HG03378 (cell line): ENCODE measurements at regions not wholly inside any gene's neighbourhood (a gene's known extent, or its start where the extent isn't known, plus 50 kb on each side); places are given as distances from the start of the nearest gene placed in this dataset.
"Not testable (repeated sequence)": the region's sequence is repeated elsewhere in the genome, so short reads cannot be mapped to it uniquely, and the experiment has no call there.

Experiments used
- ATAC-seq: cut with Tn5 transposase; IDR thresholded peaks from one replicate; pipeline ENCODE4 v1.9.1; 2021; ENCODE audit warnings: mild to moderate bottlenecking, moderate library complexity; ENCODE audit not compliant: unreplicated experiment

DNA sequence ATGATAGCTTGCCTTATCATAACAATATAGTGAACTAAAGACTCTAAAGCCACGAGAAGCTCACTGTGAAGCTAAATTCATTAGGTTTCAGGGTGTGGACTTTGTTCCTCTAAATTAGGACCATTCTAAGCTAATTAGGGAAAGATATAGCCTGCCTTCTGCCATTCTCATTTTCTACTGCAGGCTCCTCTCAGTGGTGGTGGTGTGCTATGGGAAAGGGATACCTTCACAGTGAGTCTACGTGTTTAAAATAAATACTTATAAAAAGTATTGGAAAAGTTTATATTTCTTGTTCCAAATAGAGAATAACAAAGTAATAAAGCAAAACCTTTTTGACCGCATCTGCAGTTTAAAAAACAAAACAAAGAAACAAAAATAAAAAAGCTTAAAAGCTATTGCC is 327.7 kb downstream of the PAPSS1 start:
- no peak for ATAC-seq

DNA sequence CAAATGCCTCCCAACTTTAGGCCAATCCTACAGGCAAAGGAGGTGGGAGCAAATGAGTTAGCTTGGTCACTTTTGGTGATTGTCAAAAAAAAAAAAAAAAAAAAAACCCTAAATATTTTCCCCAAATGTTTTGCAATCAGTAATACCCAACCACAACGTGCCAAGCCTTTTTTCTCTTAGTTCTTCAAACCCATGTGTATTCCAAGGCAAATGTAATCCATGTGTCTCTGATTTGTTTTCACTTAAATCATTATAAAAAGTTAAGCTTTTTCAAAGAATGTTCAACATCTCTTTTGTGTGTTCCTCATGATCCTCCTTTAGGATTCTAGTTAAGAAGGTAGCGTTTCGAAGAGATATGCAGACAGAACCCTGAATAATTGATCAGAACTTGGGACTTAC is 328.4 kb downstream of the PAPSS1 start:
- no peak for ATAC-seq

DNA sequence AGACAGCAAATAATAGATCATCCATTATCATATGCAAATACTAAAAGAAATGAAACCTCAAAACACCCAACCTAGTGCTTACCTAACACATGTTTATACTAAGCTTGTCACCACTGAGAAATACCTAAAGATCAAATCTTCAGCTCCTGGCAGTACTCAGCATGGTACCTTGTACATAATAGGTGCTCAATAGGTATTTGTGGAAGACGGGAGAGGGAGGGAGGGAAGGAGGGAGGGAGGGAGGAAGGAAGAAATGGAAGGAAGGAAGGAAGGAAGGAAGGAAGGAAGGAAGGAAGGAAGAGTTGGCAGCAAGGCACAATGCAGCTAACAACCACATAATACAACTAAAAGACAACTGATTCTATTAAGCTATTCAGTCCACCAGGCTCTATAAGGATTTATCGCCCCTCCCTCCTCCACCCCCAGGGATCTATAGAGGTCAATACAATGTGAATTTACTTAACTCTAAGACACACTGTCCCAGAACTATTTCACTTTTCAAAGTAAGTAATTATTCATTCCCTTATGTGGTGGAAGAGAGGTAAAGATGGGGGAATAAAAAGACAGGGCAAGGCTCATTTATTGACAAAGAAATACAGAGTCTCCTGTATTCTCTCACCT is 328.9 kb downstream of the PAPSS1 start:
- ATAC-seq: no peak

DNA sequence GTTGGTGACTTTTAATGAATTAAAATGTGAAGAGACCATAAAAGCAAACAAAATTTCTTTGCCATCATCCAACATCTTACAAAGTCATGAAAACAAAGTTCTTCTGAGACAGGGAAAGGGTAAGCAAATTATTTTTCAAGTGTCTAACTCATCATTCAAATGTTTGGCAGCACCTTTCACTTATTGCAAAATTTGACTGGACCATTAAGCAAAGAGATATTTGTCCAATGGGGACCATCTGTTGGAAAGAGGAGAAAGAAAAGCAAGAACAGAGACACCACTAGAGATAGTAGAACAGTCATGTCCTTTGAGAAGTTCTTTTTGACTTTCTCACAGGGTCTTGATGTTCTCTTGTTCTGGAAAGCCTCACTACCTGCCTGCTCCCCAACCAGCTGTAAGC is 330.1 kb downstream of the PAPSS1 start:
- ATAC-seq: no peak

DNA sequence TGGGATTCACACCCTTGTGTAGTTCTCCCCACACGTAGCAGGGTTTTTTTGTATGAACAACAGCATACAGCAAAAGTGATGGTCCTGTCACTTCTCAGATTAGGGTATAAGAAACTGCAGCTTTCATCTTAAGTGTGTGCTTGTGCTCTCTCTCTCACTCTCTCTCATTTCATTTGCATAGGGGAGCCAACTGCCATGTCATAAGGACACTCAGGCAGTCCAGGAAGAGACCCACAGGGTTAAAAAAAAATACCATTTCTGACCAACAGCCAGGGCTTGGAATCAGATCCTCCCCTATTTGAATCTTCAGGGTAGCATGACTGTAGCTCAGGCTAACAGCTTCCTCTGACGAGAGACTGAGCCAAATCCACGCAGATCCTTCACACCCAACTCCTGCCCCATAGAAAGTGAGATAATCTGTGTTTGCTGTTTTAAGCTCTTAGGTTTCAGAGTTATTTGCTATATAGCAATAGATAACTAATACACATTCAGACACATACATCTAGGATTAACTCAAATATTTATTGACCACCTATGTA is 331.2 kb downstream of the PAPSS1 start:
- no peak for ATAC-seq

DNA sequence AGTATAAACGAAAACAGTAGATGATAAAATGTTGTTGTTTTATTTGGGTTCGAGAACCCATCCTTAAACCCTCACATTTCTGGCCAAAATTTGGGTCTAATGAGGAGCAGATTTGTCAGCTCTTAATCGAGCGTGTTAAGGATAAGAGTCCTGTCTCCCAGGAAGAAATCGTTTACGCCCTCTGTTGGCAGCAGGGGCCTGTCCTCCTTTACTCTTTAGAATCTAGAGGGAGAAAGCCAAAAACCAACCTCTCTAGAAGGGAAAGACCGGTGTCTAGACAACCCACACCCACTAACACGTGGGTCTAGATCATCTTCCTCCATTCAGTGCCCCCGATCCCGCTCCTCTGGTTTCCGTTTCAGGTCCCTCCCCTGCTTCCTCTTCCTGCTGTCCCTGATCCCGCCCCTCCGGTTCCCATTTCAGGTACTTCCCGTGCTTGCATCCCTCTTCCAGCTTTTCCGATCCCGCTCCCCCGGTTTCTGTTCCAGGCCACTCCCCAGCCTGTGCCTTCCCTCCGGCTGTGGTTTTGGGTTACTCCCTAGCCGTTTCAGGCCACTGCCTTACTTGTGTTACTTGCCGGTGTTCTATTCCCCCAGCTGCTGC is 339.1 kb downstream of the PAPSS1 start:
- no peak for ATAC-seq

DNA sequence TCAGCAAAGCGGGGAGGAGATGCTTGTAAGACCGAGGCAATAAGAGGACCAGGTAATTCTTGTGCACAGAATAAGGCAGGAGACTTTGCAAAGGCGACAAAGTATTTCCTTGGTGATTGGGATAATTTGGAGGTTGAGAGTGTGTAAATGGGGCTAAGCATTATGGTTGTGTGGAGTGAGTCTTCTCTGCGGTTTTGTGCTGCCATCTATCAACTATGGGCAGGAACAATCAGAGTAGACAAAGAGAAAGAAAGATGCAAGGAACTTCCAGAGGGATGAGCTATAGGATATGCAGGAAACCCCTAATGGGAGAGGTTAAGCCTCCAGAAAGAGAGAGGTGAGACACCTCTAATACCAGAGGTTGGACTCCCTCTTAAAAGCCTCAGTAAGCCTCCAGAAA is 339.8 kb downstream of the PAPSS1 start:
- no peak for ATAC-seq

DNA sequence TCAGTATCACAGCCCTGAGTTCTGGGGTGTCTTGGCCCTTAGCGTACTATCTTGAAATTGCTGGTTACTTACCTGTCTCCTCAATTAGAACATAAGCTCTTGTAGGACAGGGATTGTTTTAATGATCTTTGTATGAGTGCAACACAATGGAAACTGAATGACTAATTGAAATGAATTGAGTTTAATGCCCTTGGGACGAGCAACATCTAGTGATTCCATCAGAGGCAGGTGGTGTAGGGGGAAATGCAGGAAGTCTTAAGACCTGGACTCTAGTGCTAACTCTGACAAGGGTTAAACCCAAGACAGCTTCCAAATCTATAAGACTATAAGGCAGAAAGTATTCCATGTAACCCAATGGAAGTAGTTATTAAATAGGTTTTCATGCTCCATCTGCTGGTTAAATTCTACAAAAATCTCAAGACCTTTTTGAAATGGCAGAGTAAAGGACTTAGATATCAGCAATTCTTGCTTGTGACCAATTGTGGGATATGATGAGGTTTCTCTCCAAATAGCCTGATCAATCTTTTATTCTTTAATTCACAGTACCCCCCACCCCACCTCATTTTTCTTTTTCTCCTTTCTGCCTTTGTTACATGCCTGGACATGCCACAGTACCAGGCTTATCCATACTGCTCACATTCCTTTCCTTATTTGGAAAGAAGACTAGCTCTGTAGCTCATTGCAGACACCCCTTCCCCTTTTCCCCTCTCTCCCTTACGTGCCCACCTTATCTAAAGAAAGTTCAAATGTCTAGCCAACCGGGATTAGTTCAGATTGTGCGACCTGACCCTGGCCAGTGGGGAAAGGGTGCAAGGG is 340.8 kb downstream of the PAPSS1 start:
- no peak for ATAC-seq

DNA sequence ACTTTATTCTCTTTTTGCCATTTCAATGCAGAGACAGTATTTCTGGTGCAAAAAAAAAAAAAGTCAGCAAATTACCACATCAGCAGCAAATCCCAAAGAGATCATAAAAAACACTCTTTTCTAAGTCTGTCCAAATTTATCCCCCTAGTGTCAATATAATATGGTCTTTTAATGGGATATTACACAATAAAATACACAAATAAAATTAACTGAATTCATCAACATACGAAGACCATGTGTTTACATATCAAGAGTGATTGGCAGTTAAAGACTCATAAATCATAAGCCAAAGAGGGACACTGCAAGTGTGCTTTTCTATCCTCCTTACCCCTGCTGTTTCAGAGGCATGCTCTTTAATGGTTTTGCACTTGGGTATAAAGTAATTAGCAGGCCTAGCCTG is 340.2 kb upstream of the DKK2 start:
- no peak for ATAC-seq

DNA sequence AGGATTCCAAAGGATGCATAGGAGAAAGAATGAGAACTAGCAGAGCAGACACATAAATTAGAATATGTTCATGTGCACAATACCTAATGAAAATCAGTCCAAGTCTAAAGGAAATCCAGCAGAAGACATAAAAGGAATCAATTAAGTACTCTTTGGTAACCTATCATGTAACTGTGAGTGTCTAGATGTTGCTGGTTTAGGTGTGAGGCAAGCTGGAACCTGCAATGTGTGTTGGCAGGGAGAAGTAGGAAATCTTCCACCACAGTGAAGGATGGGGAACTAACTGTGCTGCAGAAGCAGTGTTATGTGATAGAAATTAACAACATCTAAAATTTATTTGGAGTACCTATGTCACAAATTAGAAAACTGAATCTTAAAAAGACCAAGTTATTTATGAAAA is 330.8 kb upstream of the DKK2 start:
- no peak for ATAC-seq

DNA sequence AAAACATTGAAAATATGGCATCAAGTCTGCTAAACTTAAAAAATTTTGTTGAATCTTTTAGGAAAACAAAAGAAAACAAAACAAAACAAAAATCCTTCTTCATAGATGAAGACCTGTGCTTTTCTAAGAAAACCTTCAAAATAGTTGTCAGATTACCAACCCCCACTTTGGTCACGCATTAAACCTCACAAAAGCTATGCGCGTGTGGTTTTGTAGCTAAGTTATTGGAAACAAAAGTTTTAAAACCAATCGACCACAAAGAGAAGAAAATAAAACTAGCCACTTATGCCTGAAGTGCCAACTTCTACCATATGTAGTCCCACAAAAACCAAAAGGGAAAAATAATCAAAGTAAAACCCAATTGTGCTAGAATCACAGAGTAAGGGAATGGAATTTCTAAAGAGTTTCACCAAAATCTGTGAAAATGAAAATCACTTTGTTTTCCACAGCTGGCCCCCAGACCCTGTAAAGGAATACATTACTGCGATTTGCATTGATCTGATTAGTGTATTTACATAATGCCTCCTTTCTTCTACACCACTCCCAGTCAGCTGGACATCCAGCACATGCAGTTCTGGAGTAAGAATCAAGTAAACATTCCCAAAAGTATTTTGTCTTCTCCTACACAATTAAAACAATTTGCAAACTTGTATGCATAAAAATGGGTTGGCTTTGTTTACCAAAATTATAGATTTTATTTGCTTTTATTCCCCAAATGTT is 330.1 kb upstream of the DKK2 start:
- ATAC-seq: no peak

DNA sequence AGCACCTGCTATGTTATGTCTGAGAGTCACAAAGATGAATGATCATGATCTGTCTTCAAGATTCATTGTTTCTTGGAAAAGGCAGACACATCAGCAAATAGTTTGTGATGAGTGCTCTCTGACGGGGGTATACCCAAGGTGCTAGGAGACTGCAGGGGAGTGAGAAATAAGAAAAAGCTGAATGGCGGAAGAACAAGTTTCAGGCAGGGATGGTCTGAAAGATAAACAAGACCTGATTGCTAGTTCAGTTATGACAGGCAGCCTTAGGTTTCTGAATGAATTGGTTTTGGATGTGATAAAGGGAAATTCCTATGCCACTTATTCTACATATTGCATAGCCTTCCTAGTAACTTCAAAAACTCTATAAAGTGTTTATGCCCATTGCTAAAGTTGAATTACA is 327.0 kb upstream of the DKK2 start:
- no peak for ATAC-seq

DNA sequence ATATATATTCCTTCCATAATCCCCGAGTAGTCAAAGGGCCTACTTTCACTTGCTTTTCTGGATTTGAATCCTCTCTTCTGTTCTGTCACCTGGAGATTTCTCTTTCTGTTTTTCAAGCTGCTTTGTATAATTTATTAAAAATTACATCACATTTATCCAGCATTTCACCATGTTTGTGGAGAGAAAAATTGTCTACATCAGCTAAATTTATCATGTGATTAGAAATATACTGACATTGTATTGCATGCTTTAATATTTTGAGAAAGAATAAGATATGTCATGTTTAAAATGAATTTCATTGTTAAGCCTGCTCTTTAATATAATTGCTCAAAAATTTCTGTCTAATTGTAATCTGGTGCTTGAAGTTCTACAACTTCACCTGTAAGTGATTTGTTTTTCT is 323.1 kb upstream of the DKK2 start:
- no peak for ATAC-seq

DNA sequence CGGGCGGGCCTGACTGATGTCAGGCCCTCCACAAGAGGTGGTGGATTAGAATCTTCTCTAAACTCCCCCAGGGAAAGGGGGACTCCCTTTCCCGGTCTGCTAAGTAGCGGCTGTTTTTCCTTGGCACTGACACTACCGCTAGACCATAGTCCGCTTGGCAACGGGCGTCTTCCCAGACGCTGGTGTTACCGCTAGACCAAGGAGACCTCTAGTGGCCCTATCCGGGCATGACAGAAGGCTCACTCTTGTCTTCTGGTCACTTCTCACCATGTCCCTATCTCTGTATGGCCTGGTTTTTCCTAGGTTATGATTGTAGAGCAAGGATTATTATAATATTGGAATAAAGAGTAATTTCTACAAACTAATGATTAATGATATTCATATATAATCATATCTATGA is 318.2 kb upstream of the DKK2 start:
- not testable (repeated sequence) for ATAC-seq

DNA sequence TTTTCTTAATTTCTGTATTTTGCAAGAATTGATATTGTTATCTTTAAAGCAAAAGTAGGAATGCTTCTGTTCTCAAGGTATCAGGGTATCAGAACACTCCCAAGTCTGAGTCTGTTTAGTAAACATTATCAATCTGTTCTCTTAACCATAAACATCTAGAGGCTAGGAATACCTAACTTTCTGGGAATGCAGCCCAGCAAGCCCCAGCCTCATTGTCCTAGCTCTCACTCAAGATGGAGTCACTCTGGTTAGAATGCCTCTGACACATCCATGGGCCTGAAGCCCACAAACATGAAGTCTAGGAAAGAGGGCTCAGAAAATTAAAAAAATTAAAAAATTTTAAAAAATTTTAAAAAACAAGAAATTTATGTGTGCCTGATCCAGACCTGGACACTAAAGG is 315.1 kb upstream of the DKK2 start:
- ATAC-seq: no peak

DNA sequence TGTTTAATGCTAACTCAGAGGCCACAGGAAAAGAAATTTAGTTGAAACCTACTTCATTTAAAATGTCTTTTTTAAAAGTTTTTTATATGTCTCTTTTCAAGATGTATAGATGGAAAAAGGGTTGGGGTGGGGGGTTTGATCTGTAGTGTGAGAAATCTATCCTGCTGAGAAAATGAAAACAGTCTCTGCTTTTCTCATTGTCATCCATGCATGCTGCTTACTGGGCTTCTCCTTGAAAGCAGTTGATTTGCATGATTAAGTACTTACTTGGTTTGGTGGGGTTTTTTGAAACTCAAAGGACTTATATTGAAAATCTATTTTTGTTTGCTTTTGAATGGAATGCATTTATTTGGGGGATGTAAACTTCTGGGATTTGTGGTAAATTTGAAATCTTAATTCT is 313.6 kb upstream of the DKK2 start:
- ATAC-seq: no peak

DNA sequence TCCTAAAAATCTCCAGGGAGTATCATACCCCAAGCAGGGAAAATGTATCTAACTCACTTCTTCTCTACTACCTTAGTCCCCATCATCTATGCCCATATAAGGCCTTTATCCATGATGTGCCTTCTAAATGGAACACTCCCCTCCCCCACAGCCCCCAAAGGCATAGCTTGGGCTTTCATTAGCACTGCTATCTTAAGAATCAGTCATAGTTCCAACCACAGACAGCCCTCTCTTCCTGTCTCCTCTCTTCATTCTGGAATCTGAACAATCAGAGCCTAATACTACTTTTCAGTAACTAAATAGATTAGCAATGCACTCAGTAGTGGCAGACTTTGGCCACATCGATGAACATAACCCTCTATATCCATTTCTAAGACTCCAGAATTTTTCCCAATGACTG is 313.2 kb upstream of the DKK2 start:
- no peak for ATAC-seq

DNA sequence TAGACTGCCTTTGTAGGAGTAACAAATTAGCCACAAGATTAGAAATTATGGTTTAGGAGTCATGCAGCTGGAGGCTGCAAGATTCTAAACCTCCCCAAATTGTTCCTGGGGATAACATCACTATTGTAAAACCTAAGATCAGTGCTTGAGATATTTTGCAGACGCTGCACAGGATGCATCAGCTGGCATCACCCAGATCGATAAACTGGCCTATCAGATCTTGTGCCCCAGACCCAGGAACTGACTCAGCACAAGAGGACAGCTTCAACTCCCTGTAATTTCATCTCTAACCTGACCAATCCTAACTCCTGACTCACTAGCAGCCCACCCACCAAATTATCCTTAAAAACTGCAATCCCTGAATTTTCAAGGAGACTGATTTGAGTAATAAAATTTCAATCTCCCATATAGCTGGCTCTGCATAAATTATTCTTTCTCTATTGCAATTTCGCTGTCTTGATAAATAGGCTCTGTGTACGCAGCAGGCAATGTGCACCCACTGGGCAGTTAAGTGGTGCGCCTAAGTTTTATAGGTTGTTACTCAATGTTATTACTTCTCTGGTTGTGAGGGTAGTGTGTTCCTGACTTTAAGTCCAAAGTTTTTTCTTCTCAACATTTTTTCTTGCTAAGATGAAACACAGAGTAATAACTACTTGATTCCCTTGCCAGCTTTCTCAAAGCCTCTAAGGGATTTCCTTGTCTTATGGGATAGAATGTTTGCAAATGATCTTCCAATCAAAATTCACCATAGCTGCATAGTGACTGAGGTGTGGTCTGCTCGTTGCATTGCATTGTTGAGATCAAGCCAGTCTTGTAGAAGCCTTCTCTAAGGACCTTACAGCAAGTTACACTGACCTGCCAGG is 312.3 kb upstream of the DKK2 start:
- no peak for ATAC-seq

DNA sequence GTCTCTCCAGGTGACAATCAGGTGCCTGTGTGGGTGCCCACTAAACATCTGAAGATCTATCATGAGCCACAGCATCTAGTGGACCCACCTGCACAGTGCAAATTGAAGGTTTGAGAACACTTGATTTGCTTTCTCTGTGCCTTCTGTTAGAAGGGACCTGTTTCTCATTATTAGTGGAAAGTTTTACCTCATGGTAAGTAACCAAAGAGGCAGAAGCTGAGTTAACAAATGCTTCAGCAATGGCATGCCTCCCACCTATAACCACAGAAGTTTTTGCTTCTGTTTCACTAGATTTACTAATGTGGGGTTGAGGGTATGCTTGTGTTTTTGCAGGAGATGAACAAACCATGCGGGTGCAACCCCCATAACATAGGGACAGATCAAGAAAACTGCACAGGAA is 297.4 kb upstream of the DKK2 start:
- no peak for ATAC-seq

DNA sequence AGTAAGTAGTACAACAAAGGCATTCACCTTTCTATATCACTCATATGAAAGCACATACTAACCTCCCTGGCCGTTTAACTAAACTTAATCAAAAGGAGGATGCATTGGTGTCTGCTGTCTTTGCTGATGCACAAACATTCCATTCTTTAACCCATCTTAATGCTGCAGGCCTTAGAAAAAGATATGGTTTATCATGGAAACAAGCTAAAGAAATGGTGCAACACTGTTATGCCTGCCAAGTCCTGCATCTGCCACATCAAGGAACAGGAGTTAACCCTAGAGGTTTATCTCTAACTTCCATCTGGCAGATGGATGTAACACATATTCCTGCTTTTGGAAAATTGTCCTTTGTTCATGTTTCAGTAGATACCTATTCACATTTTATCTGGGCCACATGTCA is 296.5 kb upstream of the DKK2 start:
- ATAC-seq: not testable (repeated sequence)

DNA sequence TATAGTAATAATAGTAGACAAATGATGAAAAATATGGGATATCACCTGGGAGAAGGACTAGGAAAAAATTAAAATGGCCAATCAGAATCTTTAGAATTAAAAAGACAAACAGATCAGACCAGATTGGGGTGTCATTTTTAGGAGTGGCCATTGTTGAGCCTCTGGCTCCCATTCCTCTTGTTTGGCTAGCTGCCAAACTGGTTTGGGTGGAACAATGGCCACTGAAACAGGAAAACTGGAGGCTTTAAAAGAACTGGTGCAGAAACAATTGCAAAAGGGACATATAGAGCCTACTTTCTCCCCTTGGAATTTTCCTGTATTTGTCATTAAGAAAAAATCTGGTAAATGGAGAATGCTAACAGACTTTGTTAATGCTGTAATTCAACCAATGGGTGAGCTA is 294.8 kb upstream of the DKK2 start:
- no peak for ATAC-seq
